ENCODE measurements at regions not wholly inside any gene's neighbourhood (a gene's known extent, or its start where the extent isn't known, plus 50 kb on each side); places are given as distances from the start of the nearest gene placed in this dataset.

GRCh38 chr6:91664327-91664959, 1077.6 kb upstream of the MAP3K7 start:
- no peak for DNase-seq (ENCODE audit: low spot score)
- TF ChIP-seq CTCF (IDR thresholded peaks at IDR 0.05; ENCODE audit: extremely low read depth, missing control alignments): no peak

GRCh38 chr6:91660893-91661292, 1074.0 kb upstream of the MAP3K7 start:
- DNase-seq (ENCODE audit: low spot score): no peak
- TF ChIP-seq CTCF (IDR thresholded peaks at IDR 0.05; ENCODE audit: extremely low read depth, missing control alignments): no peak

GRCh38 chr6:91659891-91660290, 1073.0 kb upstream of the MAP3K7 start:
- no peak for DNase-seq (ENCODE audit: low spot score)
- no peak for TF ChIP-seq CTCF (IDR thresholded peaks at IDR 0.05; ENCODE audit: extremely low read depth, missing control alignments)

- no peak for TF ChIP-seq CTCF (IDR thresholded peaks at IDR 0.05; ENCODE audit: extremely low read depth, missing control alignments)
- no peak for DNase-seq (ENCODE audit: low spot score)
Measured at GRCh38 chr6:91654793-91655192, 1067.9 kb upstream of the MAP3K7 start.

- DNase-seq (ENCODE audit: low spot score): no peak
- no peak for TF ChIP-seq CTCF (IDR thresholded peaks at IDR 0.05; ENCODE audit: extremely low read depth, missing control alignments)
Measured at GRCh38 chr6:91654357-91654756, 1067.5 kb upstream of the MAP3K7 start.

GRCh38 chr6:91653895-91654294, 1067.0 kb upstream of the MAP3K7 start:
- no peak for DNase-seq (ENCODE audit: low spot score)
- TF ChIP-seq CTCF (IDR thresholded peaks at IDR 0.05; ENCODE audit: extremely low read depth, missing control alignments): no peak

- DNase-seq (ENCODE audit: low spot score): no peak
- no peak for TF ChIP-seq CTCF (IDR thresholded peaks at IDR 0.05; ENCODE audit: extremely low read depth, missing control alignments)
Measured at GRCh38 chr6:91653076-91653723, 1066.3 kb upstream of the MAP3K7 start.

Data from GM20000 (cell line).